ENCODE measurements at regions not wholly inside any gene's neighbourhood (a gene's known extent, or its start where the extent isn't known, plus 50 kb on each side); places are given as distances from the start of the nearest gene placed in this dataset.

- TF ChIP-seq CTCF (IDR thresholded peaks at IDR 0.05; ENCODE audit: low read depth, low read length) (no peak), POLR2A (IDR thresholded peaks at IDR 0.05; ENCODE audit: extremely low read depth, insufficient read length) (no peak), MAX (IDR thresholded peaks at IDR 0.05; ENCODE audit: low read depth, low read length) (no peak)
These were observed 1051.3 kb downstream of the VRK1 start for GRCh38 chr14:97848317-97848980.

Data from NB4 (cell line).